ENCODE measurements at regions not wholly inside any gene's neighbourhood (a gene's known extent, or its start where the extent isn't known, plus 50 kb on each side); places are given as distances from the start of the nearest gene placed in this dataset.
"Not testable (repeated sequence)": the region's sequence is repeated elsewhere in the genome, so short reads cannot be mapped to it uniquely, and the experiment has no call there.

- no peak for DNase-seq
Measured at GRCh38 chr5:38607396-38607795, 51.0 kb upstream of the LIFR start.

- no peak for DNase-seq
Measured at GRCh38 chr5:38607930-38608564, 51.6 kb upstream of the LIFR start.

- DNase-seq: no peak
Measured at GRCh38 chr5:38608874-38609273, 52.4 kb upstream of the LIFR start.

- no peak for DNase-seq
Measured at GRCh38 chr5:38612851-38613250, 56.4 kb upstream of the LIFR start.

- no peak for DNase-seq
Measured at GRCh38 chr5:38613490-38613889, 57.0 kb upstream of the LIFR start.

GRCh38 chr5:38613992-38614836 is 57.8 kb upstream of the LIFR start:
- DNase-seq: no peak

- DNase-seq: no peak
Measured at GRCh38 chr5:38615042-38615441, 58.6 kb upstream of the LIFR start.

- no peak for DNase-seq
Measured at GRCh38 chr5:38615981-38616451, 59.6 kb upstream of the LIFR start.

GRCh38 chr5:38618154-38618553 is 61.7 kb upstream of the LIFR start:
- no peak for DNase-seq

GRCh38 chr5:38621331-38621730 is 64.9 kb upstream of the LIFR start:
- DNase-seq: no peak

- no peak for DNase-seq
Measured at GRCh38 chr5:38621840-38622437, 65.5 kb upstream of the LIFR start.

GRCh38 chr5:38622723-38623129 is 66.3 kb upstream of the LIFR start:
- no peak for DNase-seq

GRCh38 chr5:38624541-38624940 is 68.1 kb upstream of the LIFR start:
- not testable (repeated sequence) for DNase-seq

- not testable (repeated sequence) for DNase-seq
Measured at GRCh38 chr5:38631376-38631775, 74.9 kb upstream of the LIFR start.

GRCh38 chr5:38634568-38635369 is 78.3 kb upstream of the LIFR start:
- DNase-seq: no peak

- no peak for DNase-seq
Measured at GRCh38 chr5:38636626-38637025, 80.2 kb upstream of the LIFR start.

GRCh38 chr5:38638656-38639055 is 82.2 kb upstream of the LIFR start:
- no peak for DNase-seq

GRCh38 chr5:38639377-38640358 is 83.2 kb upstream of the LIFR start:
- no peak for DNase-seq

GRCh38 chr5:38641003-38641402 is 84.6 kb upstream of the LIFR start:
- DNase-seq: no peak

GRCh38 chr5:38642189-38642911 is 85.9 kb upstream of the LIFR start:
- DNase-seq: no peak

GRCh38 chr5:38643616-38644015 is 87.2 kb upstream of the LIFR start:
- no peak for DNase-seq
